ENCODE measurements at regions not wholly inside any gene's neighbourhood (a gene's known extent, or its start where the extent isn't known, plus 50 kb on each side); places are given as distances from the start of the nearest gene placed in this dataset.
"Not testable (repeated sequence)": the region's sequence is repeated elsewhere in the genome, so short reads cannot be mapped to it uniquely, and the experiment has no call there.

- Histone ChIP-seq H3K27ac (no peak overlapping the region), H3K36me3 (no peaks in the 10 kb centered on the region), H3K4me3 (no peak overlapping the region), H3K4me1 (peaks cover 0 to 7% (median 0%) of the 10 kb centered on the region in 4 donors), H3K9me3 (peaks cover 0 to 9% (median 0%) of the 10 kb centered on the region in 4 donors), H3K27me3 (no peaks in the 10 kb centered on the region)
- WGBS, 2 donors = 75 to 81% methylated on average over 2 of the region's 2 CpGs
- no peak for TF ChIP-seq CTCF (IDR thresholded peaks at IDR 0.05)
- no peak for TF ChIP-seq POLR2A (IDR thresholded peaks at IDR 0.05)
- TF ChIP-seq EP300 (IDR thresholded peaks at IDR 0.05) = no peak
- DNase-seq (ENCODE audit: low spot score in 2 of 2) = no peak
These were observed 395.9 kb upstream of the HS3ST1 start for GRCh38 chr4:11824566-11824965.

- TF ChIP-seq POLR2A (IDR thresholded peaks at IDR 0.05) = no peak
- TF ChIP-seq CTCF (IDR thresholded peaks at IDR 0.05) = no peak
- TF ChIP-seq EP300 (IDR thresholded peaks at IDR 0.05) = no peak
- Histone ChIP-seq H3K27me3 (no peaks in the 10 kb centered on the region), H3K27ac (no peak overlapping the region), H3K9me3 (peaks cover 0 to 4% (median 0%) of the 10 kb centered on the region in 4 donors), H3K4me3 (no peak overlapping the region), H3K36me3 (no peaks in the 10 kb centered on the region), H3K4me1 (peaks cover 0 to 7% (median 0%) of the 10 kb centered on the region in 4 donors)
- DNase-seq (ENCODE audit: low spot score in 2 of 2) = no peak
- 21 to 36% methylated on average over 2 of the region's 2 CpGs for WGBS, 2 donors
These were observed 393.2 kb upstream of the HS3ST1 start for GRCh38 chr4:11821772-11822430.

GRCh38 chr4:11817088-11817487 is 388.4 kb upstream of the HS3ST1 start:
- Histone ChIP-seq H3K9me3 (no peaks in the 10 kb centered on the region), H3K27ac (no peak overlapping the region)

GRCh38 chr4:11814758-11815157 is 386.1 kb upstream of the HS3ST1 start:
- no peaks in the 10 kb centered on the region for H3K9me3 ChIP-seq
- TF ChIP-seq EP300 (IDR thresholded peaks at IDR 0.05) = no peak
- TF ChIP-seq POLR2A (IDR thresholded peaks at IDR 0.05) = no peak
- no peak for TF ChIP-seq CTCF (IDR thresholded peaks at IDR 0.05)
- WGBS, 2 donors = 65 to 71% methylated on average over 2 of the region's 2 CpGs
- H3K27me3 ChIP-seq = no peaks in the 10 kb centered on the region
- no peak overlapping the region for H3K4me3 ChIP-seq
- H3K4me1 ChIP-seq = no peaks in the 10 kb centered on the region
- H3K27ac ChIP-seq = no peak overlapping the region
- no peak for DNase-seq (ENCODE audit: low spot score in 2 of 2)
- H3K36me3 ChIP-seq = no peaks in the 10 kb centered on the region

More at GRCh38 chr4:11817088-11817487, 388.4 kb upstream of the HS3ST1 start:
- DNase-seq (ENCODE audit: low spot score in 2 of 2) = no peak
- Histone ChIP-seq H3K4me1 (peaks cover 0 to 4% (median 0%) of the 10 kb centered on the region in 4 donors), H3K27me3 (no peaks in the 10 kb centered on the region), H3K36me3 (no peaks in the 10 kb centered on the region), H3K4me3 (no peak overlapping the region)
- TF ChIP-seq POLR2A (IDR thresholded peaks at IDR 0.05) (no peak), CTCF (IDR thresholded peaks at IDR 0.05) (no peak), EP300 (IDR thresholded peaks at IDR 0.05) (no peak)

GRCh38 chr4:11813951-11814446 is 385.3 kb upstream of the HS3ST1 start:
- Histone ChIP-seq H3K27ac (no peak overlapping the region), H3K4me3 (no peak overlapping the region), H3K36me3 (no peaks in the 10 kb centered on the region), H3K4me1 (no peaks in the 10 kb centered on the region), H3K27me3 (no peaks in the 10 kb centered on the region), H3K9me3 (no peaks in the 10 kb centered on the region)
- no peak for DNase-seq (ENCODE audit: low spot score in 2 of 2)
- WGBS, 2 donors = 9 to 19% methylated on average over 1 of the region's 1 CpG
- TF ChIP-seq POLR2A (IDR thresholded peaks at IDR 0.05) = no peak
- no peak for TF ChIP-seq CTCF (IDR thresholded peaks at IDR 0.05)
- TF ChIP-seq EP300 (IDR thresholded peaks at IDR 0.05) = no peak

- WGBS, 2 donors = 93% methylated on average over 3 of the region's 3 CpGs
- not testable (repeated sequence) for H3K4me3 ChIP-seq; H3K27ac ChIP-seq; H3K27me3 ChIP-seq; DNase-seq (ENCODE audit: low spot score in 2 of 2); H3K4me1 ChIP-seq; H3K36me3 ChIP-seq; H3K9me3 ChIP-seq
These were observed 382.8 kb upstream of the HS3ST1 start for GRCh38 chr4:11811521-11811920.

Measured in tibial nerve (tissue), 4 donors.